C4-2B (cell line): ENCODE measurements at regions not wholly inside any gene's neighbourhood (a gene's known extent, or its start where the extent isn't known, plus 50 kb on each side); places are given as distances from the start of the nearest gene placed in this dataset.

ENCODE experiments used
- H3K27ac ChIP-seq: fragments of 450-650 bp; 2 replicates; pipeline ENCODE4 v1.5.1; 2017
- ZFX ChIP-seq: fragments of 450-650 bp; IDR thresholded peaks from 2 replicates; pipeline ENCODE4 v1.6.1; 2017
- TF ChIP-seq, protein P1 (sequence below): fragments of 450-650 bp; conservative IDR thresholded peaks from 2 replicates; pipeline ENCODE4 v1.5.1; 2017; ENCODE audit warnings: mild to moderate bottlenecking

DNA sequence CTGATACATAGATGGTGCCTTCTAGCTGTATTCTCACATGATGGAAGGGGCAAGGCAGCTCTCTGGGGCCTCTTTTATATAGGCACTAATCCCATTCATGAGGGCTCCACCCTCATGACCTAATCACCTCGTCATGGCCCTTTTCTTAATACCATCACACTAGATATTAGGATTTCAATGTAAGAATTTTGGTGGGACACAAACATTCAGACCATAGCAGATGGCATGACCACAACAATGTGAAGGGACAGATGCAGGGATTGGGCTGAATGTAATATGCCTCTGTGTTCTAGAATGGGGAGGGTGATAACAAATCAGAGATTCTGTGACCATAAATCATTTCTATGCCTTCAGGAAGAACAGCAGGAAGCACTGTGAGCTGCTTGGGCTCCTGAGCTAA is 145.8 kb downstream of the LCA5 start:
- H3K27ac ChIP-seq, result no peak overlapping the region
- TF ChIP-seq ZFX, result no peak
- TF ChIP-seq, protein P1, sequence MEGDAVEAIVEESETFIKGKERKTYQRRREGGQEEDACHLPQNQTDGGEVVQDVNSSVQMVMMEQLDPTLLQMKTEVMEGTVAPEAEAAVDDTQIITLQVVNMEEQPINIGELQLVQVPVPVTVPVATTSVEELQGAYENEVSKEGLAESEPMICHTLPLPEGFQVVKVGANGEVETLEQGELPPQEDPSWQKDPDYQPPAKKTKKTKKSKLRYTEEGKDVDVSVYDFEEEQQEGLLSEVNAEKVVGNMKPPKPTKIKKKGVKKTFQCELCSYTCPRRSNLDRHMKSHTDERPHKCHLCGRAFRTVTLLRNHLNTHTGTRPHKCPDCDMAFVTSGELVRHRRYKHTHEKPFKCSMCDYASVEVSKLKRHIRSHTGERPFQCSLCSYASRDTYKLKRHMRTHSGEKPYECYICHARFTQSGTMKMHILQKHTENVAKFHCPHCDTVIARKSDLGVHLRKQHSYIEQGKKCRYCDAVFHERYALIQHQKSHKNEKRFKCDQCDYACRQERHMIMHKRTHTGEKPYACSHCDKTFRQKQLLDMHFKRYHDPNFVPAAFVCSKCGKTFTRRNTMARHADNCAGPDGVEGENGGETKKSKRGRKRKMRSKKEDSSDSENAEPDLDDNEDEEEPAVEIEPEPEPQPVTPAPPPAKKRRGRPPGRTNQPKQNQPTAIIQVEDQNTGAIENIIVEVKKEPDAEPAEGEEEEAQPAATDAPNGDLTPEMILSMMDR, result no peak

DNA sequence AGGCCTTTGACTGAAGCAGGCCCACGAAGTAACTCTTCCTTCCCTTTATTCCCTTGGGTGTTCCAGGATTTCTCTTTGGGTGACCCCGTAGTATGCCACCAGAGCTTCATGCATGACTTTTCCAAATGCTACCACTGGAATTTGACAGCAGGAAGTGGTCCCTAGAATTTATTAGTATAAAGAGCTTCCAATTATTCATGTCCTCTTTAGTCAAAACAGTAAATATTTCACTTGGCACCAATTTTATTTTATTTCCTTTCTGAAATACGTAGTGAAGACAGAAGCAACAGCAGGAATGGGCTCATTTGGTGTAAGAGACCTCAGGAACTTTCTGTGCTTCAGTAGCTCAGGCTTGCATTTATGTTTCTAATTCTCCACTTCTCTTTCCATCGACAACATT is 151.3 kb downstream of the LCA5 start:
- TF ChIP-seq ZFX, result no peak
- TF ChIP-seq, protein P1, result no peak
- no peak overlapping the region for H3K27ac ChIP-seq

DNA sequence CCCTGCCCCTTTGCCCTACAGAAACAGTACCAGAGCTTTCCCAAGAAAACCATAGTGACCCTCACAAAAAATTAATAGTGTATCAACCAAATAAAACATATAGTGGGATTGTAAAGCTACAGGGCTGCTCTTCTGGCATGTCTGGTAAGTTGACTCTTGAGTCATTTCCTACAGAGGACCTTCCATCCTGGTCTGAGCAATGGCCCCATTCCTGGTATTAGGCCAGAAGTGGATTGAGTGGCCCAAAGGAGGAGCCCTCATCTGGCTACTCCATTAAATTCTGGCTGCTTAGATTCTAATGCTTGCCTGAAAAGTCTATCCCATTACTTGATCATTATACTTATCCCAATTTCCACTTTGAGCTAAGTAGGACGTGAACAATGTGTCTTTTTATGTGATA is 150.9 kb upstream of the HMGN3 start:
- TF ChIP-seq ZFX, result no peak
- TF ChIP-seq, protein P1, result no peak
- no peak overlapping the region for H3K27ac ChIP-seq

DNA sequence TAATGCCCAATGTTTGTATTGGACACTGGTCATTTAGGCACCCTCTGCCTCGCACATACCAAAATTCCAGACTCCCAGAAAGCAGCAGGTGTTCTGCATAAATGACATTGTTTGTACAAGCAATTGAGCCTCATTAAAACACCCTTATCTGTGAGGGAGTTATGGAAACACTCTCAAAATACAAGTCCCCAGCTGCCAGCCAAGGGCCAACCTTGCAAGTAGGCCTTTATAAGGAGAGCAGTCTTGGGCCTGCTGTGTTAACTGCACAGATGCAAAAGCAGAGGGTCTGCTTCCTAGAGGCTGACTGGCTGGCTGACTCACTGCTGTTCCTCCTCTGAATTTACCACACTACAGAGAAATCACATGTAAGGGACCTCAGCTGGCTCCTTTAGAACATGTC is 150.4 kb upstream of the HMGN3 start:
- TF ChIP-seq ZFX, result no peak
- TF ChIP-seq, protein P1, result no peak
- no peak overlapping the region for H3K27ac ChIP-seq

DNA sequence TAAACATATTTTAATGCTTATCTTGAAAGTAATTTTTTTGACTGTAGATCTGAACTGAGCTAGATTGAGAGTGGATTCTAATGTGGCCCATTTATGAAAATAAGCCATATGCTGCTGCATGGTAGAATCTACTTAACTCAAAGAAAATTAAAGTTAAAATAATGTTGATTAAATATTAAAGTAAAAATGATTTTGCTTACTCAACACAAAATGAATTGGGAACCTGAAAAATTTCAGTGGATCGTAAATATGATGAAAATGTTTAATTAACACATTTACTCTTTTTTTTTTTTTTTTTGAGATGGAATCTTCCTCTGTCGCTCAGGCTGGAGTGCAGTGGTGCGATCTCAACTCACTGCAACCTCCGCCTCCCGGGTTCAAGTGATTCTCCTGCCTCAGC is 144.5 kb upstream of the HMGN3 start:
- no peak for TF ChIP-seq ZFX
- TF ChIP-seq, protein P1, result no peak
- no peak overlapping the region for H3K27ac ChIP-seq

DNA sequence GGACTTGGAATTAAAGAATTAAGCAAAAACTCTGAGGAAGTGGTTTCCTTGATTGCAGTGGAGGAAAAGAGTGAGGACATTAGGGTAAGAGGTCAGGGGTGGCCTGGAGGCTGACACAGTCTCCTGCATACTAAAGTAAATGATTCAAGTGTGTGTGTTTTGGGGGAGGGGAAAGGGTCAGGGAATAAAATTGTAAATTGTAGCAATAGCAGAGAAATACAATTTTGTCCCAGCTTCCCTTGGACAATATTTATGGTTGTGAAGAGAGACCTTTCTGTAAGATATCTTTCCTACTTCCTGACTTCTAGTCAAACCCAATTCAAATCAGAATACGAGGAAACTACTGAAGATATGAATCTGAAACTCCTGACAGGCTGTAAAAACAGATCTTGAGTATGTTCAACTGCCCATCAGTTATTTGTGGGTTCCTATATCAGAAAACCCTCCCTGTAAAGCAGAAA is 143.4 kb upstream of the HMGN3 start:
- TF ChIP-seq ZFX, result no peak
- TF ChIP-seq, protein P1, result no peak
- no peak overlapping the region for H3K27ac ChIP-seq

DNA sequence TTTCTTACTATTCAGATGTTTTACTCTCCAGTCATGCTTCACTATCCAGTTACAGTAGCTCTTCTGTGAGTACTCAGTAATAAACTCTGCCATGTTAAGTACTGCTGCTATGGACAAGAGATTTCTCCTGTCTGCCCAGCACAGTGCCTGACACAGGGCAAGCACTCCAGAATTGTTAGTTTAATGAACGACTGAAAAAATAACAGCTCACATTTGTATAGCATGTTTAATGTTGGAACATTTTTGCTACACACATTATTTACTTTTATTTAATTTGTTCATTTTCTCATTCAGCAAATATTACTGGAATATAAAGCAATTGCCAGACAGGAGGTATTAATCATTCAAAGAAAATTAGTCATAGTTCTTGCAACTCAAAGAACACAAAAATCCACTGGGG is 142.6 kb upstream of the HMGN3 start:
- H3K27ac ChIP-seq, result no peak overlapping the region
- TF ChIP-seq ZFX, result no peak
- TF ChIP-seq, protein P1, result no peak
